ENCODE measurements at regions not wholly inside any gene's neighbourhood (a gene's known extent, or its start where the extent isn't known, plus 50 kb on each side); places are given as distances from the start of the nearest gene placed in this dataset.

DNA sequence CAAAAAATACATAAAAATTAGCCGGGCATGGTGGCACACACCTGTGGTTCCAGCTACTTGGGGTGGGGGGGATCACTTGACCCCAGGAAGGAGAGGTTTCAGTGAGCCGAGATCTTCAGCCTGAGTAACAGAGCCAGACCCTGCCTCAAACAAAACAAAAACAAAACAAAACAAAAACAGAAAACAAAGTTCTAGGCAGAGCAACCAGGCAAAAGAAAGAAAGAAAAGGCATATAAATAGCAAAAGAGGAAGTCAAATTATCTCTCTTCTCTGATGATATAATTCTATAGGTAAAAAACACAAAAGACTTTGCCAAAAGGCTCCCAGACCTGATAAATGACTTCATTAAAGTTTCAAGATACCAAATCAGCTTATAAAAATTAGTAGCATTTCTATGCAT lies 446.9 kb downstream of the HAO1 start:
- TF ChIP-seq, protein P1, sequence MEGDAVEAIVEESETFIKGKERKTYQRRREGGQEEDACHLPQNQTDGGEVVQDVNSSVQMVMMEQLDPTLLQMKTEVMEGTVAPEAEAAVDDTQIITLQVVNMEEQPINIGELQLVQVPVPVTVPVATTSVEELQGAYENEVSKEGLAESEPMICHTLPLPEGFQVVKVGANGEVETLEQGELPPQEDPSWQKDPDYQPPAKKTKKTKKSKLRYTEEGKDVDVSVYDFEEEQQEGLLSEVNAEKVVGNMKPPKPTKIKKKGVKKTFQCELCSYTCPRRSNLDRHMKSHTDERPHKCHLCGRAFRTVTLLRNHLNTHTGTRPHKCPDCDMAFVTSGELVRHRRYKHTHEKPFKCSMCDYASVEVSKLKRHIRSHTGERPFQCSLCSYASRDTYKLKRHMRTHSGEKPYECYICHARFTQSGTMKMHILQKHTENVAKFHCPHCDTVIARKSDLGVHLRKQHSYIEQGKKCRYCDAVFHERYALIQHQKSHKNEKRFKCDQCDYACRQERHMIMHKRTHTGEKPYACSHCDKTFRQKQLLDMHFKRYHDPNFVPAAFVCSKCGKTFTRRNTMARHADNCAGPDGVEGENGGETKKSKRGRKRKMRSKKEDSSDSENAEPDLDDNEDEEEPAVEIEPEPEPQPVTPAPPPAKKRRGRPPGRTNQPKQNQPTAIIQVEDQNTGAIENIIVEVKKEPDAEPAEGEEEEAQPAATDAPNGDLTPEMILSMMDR (IDR thresholded peaks at IDR 0.05): no peak
- TF ChIP-seq POLR2AphosphoS5 (IDR thresholded peaks at IDR 0.05): no peak
- TF ChIP-seq POLR2A (IDR thresholded peaks at IDR 0.05): no peak

Measured in sigmoid colon (tissue), 4 donors.